Subcutaneous abdominal adipose tissue (tissue), 5 donors: ENCODE measurements at regions not wholly inside any gene's neighbourhood (a gene's known extent, or its start where the extent isn't known, plus 50 kb on each side); places are given as distances from the start of the nearest gene placed in this dataset.

Source experiments
- H3K27ac ChIP-seq: one replicate; pipeline ENCODE4 v1.7.0; 2013; ENCODE audit warnings: low read depth, mild to moderate bottlenecking, inconsistent platforms, low read length, moderate library complexity
- H3K27me3 ChIP-seq, 5 donors: one replicate each; pipeline ENCODE4 v1.7.0; 2013; ENCODE audit warnings: low read length in 5 of 5, inconsistent platforms in 1 of 5; ENCODE audit not compliant: control insufficient read depth in 5 of 5, insufficient read depth in 4 of 5
- H3K36me3 ChIP-seq, 5 donors: one replicate each; pipeline ENCODE4 v1.7.0; 2013; ENCODE audit warnings: low read length in 5 of 5; ENCODE audit not compliant: control insufficient read depth in 5 of 5, insufficient read depth in 5 of 5
- H3K4me1 ChIP-seq, 5 donors: one replicate each; pipeline ENCODE4 v1.7.0; 2013; ENCODE audit warnings: low read length in 5 of 5, mild to moderate bottlenecking in 3 of 5, moderate library complexity in 1 of 5; ENCODE audit not compliant: control insufficient read depth in 5 of 5, insufficient read depth in 5 of 5
- H3K4me3 ChIP-seq, 5 donors: one replicate each; pipeline ENCODE4 v1.7.0; 2013; ENCODE audit warnings: low read length in 5 of 5, low read depth in 1 of 5
- H3K9ac ChIP-seq, 5 donors: one replicate each; pipeline ENCODE4 v1.7.0; 2013; ENCODE audit warnings: low read length in 5 of 5, mild to moderate bottlenecking in 4 of 5, moderate library complexity in 3 of 5
- H3K9me3 ChIP-seq, 5 donors: one replicate each; pipeline ENCODE4 v1.7.0; 2013; ENCODE audit warnings: low read length in 5 of 5; ENCODE audit not compliant: control insufficient read depth in 5 of 5
- donor health status: healthy.
- donor health status: healthy.
- donor health status: healthy.
- donor health status: healthy.
- donor health status: healthy.

DNA sequence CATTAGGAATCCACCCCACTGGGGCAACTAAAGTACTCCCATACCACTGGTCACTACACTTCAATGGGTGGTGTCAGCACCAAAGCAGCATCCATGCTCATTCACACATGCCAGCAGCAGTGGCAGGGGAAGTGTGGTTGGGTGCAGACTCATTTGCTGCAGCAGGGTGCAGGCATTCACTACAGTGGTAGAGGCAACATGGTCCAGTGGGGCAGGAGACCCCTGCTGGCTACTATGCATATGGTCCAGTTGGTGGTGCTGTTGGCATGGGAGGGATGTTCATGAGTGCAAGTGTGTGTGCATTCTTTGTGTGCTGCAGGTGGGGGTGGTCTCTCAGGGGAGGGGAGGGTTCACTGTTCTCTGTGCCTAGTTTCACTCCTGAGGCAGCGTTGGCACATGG is 908.4 kb upstream of the NOVA1 start:
- Histone ChIP-seq H3K27me3 (no peaks in the 10 kb centered on the region), H3K9ac (no peak overlapping the region), H3K36me3 (no peaks in the 10 kb centered on the region), H3K9me3 (peaks cover 3 to 28% (median 11%) of the 10 kb centered on the region in 5 donors), H3K4me1 (no peaks in the 10 kb centered on the region), H3K4me3 (no peak overlapping the region), H3K27ac (no peak overlapping the region)

DNA sequence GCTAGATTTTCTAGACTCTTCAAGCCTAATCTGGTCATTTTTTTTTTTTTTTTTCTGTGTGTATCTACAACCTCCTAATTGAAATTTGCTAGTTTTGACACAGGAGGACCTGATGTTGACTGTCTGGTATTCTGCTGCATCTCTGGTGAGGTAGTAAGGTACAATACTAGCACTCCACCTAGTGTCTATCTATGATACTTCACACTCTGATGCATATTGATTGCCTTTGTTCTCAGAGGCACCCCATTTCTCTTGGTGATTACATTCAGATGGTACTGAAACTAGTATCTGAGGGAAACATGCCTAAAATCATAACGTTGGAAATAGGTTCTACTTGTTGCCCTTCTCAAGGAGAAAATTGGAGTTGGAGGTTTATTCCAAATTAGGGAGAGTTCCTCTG is 930.5 kb upstream of the NOVA1 start:
- no peaks in the 10 kb centered on the region for H3K27me3 ChIP-seq
- H3K36me3 ChIP-seq = no peaks in the 10 kb centered on the region
- H3K27ac ChIP-seq = no peak overlapping the region
- no peak overlapping the region for H3K4me3 ChIP-seq
- no peak overlapping the region for H3K9ac ChIP-seq
- no peaks in the 10 kb centered on the region for H3K9me3 ChIP-seq
- H3K4me1 ChIP-seq = no peaks in the 10 kb centered on the region

DNA sequence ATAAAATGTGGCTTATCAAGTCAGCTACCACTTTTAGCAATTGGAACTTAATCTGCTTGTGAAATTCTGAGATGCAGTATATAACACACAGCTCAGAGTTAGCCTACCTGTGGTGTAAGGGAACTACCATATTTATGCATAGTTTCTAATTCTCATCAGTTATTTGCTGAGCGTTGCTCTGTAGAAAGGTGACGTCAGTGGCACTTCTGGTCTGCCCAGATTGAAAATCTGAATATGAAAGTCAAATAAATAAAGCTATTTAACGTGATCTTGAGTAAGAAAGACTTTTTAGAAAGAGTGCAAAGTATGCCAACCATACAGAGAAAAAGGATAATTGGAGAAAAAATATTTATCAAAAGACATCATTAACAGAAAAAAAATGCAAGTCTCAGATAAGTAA is 938.9 kb upstream of the NOVA1 start:
- peaks cover 0 to 5% (median 0%) of the 10 kb centered on the region in 5 donors for H3K9me3 ChIP-seq
- H3K27ac ChIP-seq = no peak overlapping the region
- no peaks in the 10 kb centered on the region for H3K4me1 ChIP-seq
- H3K9ac ChIP-seq = no peak overlapping the region
- H3K36me3 ChIP-seq = no peaks in the 10 kb centered on the region
- no peaks in the 10 kb centered on the region for H3K27me3 ChIP-seq
- H3K4me3 ChIP-seq = no peak overlapping the region

DNA sequence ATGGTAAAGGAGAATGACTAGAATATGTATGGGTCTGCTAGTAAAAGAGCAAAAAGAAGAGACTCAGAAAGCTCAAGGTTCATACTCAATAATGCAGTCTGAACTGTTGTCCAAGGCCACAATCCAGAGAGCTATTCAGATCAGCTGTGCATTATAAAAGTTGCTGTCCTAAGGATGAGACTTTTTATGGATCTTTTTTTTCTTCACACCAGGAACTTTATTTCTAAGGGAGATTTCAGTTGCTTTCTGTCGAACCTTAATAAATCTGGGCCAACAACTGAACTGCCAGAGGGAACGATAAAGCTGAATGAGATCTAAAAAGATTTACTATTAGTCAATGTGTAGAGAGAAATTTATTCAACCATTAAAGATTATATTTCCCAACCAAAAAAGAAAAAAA is 948.3 kb upstream of the NOVA1 start:
- Histone ChIP-seq H3K27me3 (no peaks in the 10 kb centered on the region), H3K9me3 (peaks cover 0 to 6% (median 0%) of the 10 kb centered on the region in 5 donors), H3K4me3 (no peak overlapping the region), H3K27ac (no peak overlapping the region), H3K9ac (no peak overlapping the region), H3K36me3 (no peaks in the 10 kb centered on the region), H3K4me1 (no peaks in the 10 kb centered on the region)

DNA sequence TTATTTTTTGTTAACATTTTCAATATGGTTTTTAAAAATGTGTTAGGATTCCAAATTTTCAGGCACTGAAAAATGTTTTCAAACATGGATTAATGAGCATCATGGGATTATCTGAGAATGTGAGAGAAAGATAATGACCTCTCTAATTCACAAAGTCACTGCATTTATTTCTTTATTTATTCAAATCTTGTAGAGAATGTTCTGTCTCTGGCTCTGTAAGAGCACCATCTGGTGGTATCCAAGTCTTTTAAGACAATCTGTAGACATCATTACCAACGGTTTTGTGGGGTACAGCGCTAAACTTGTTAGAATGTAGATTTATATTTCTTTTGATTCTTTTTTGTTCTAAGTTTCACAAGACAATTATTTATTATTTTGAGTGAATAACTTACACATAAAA is 956.0 kb upstream of the NOVA1 start:
- Histone ChIP-seq H3K4me3 (no peak overlapping the region), H3K4me1 (no peaks in the 10 kb centered on the region), H3K36me3 (no peaks in the 10 kb centered on the region), H3K27ac (no peak overlapping the region), H3K9me3 (peaks cover 0 to 2% (median 0%) of the 10 kb centered on the region in 5 donors), H3K9ac (no peak overlapping the region), H3K27me3 (no peaks in the 10 kb centered on the region)

DNA sequence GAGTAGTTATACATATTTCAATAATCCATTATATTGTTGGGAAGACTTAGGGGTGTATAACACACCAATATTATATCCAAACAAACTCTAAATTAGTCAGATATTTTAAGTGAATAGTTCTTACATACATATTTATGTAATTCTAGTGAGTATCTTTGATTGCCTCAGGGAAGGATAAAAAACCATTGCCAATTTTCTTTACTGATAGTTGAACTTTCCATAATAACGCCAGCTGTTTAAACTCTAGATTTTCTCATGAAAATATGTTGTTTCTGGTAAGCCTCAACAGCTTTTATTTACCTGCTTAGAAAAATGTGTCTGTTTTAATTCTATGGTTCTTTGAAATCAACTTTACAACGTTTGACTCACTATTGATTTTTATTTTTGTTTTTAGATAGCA is 959.6 kb upstream of the NOVA1 start:
- Histone ChIP-seq H3K4me1 (no peaks in the 10 kb centered on the region), H3K4me3 (no peak overlapping the region), H3K9ac (no peak overlapping the region), H3K27me3 (no peaks in the 10 kb centered on the region), H3K9me3 (no peaks in the 10 kb centered on the region), H3K27ac (no peak overlapping the region), H3K36me3 (no peaks in the 10 kb centered on the region)

DNA sequence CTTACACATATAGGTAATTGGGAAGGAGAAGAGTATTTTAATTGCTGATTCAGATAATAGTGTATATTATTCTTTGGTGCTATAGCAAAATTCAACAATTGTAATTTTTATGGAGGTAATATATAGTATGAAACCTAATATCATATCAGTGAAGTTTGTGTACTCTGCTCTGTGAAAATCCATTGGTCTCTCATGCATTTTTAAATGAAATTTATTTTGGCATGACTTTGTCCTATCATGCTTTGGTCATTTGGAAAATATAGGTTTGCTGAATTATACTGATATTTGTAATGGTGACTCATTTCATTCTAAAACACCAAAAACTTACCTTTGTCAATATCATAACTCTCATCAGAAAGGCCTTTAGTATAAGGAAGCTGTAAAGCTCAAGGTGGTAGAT is 962.0 kb upstream of the NOVA1 start:
- H3K4me3 ChIP-seq = no peak overlapping the region
- no peaks in the 10 kb centered on the region for H3K4me1 ChIP-seq
- no peak overlapping the region for H3K27ac ChIP-seq
- H3K9me3 ChIP-seq = no peaks in the 10 kb centered on the region
- no peak overlapping the region for H3K9ac ChIP-seq
- no peaks in the 10 kb centered on the region for H3K27me3 ChIP-seq
- no peaks in the 10 kb centered on the region for H3K36me3 ChIP-seq

DNA sequence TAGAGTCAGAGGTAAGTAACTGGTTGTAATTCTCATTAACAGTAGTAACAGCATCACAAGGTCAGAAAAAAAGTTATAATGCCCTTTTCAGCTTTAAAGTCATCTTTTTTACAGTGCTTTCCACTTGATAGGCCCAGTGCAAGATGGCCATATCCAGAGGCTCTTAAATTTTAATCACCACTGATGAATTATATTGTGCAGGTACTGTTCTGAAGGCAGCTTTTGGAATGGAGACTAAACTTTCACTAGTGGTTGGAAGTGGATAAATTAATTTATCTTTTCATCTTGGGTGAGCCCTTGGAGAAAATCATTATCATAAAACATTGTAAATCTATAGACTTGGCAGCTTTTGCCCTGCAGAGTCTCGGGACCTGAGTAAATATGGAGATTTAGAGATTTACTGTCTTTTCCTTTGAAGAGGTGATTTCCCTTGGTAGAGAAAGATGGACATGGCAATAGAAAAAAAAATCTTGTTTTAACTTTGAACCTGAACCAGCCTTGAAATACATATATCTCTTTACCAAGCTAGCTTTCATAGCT is 969.1 kb upstream of the NOVA1 start:
- Histone ChIP-seq H3K27ac (no peak overlapping the region), H3K9ac (no peak overlapping the region), H3K4me3 (no peak overlapping the region), H3K9me3 (no peaks in the 10 kb centered on the region), H3K27me3 (no peaks in the 10 kb centered on the region), H3K36me3 (no peaks in the 10 kb centered on the region), H3K4me1 (no peaks in the 10 kb centered on the region)

DNA sequence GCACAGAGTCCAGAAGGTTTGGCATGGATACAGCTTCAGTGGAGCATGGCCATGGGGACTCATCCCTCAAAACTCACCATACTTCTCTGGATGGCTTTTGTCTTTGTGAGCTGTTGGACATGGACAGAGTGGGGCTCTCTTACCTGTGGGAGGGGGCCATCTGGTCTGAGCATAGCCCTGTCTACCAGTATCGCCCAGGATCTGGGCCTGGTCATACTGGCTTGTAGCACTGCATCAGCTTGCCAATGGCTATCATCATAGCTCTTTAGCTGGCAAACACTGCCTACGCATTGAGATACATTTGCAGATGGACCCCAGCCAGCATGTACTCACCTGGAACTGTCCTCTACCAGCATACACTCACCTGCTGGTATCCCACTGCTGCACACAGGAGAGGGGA is 975.2 kb upstream of the NOVA1 start:
- no peaks in the 10 kb centered on the region for H3K27me3 ChIP-seq
- H3K27ac ChIP-seq = no peak overlapping the region
- H3K9me3 ChIP-seq = peaks cover 0 to 8% (median 0%) of the 10 kb centered on the region in 5 donors
- H3K9ac ChIP-seq = no peak overlapping the region
- H3K4me1 ChIP-seq = no peaks in the 10 kb centered on the region
- no peak overlapping the region for H3K4me3 ChIP-seq
- no peaks in the 10 kb centered on the region for H3K36me3 ChIP-seq

DNA sequence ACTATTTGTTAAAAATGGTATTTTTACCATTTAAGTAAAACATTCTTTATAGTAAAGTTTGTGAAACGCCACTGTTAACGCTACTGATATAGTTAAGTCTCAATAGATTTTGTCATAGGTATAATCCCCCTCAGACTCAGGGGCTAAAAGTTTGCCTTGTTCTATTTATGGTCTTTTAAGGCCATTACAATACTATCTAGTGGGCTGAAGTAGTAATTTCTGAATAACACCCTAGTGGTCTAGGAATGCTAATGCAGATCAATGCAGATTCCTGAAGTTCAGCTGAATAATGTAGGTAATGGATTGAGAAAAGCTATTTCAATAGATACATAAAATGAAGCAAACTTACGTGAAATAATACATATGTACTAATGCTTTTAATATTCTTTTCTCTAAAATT is 989.3 kb upstream of the NOVA1 start:
- no peak overlapping the region for H3K27ac ChIP-seq
- no peaks in the 10 kb centered on the region for H3K4me1 ChIP-seq
- H3K36me3 ChIP-seq = no peaks in the 10 kb centered on the region
- no peaks in the 10 kb centered on the region for H3K27me3 ChIP-seq
- no peak overlapping the region for H3K9ac ChIP-seq
- H3K9me3 ChIP-seq = no peaks in the 10 kb centered on the region
- H3K4me3 ChIP-seq = no peak overlapping the region

DNA sequence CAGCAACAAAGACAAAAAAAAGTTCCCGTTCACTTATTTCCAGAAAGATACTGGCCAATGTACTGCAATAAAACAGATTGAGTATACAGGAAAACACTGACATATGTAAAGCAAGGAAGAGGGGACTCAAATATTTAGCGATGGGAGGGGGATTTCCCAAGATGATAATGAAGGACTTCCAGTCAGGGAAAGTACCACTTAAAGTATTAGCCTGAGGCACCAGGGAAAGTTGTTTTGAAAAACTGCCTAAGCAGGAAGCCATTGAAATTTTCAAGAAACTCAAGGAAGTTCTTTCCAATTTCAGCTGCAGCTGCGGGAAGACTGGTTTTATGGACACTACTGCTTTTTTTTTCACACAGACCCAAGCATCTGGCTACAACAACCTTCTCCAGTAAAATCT is 1007.4 kb upstream of the NOVA1 start:
- Histone ChIP-seq H3K27ac (no peak overlapping the region), H3K4me3 (no peak overlapping the region), H3K4me1 (peaks cover 0 to 4% (median 0%) of the 10 kb centered on the region in 5 donors), H3K9me3 (no peaks in the 10 kb centered on the region), H3K9ac (no peak overlapping the region), H3K36me3 (no peaks in the 10 kb centered on the region), H3K27me3 (no peaks in the 10 kb centered on the region)
